ENCODE measurements at regions not wholly inside any gene's neighbourhood (a gene's known extent, or its start where the extent isn't known, plus 50 kb on each side); places are given as distances from the start of the nearest gene placed in this dataset.

GRCh38 chr2:238597638-238598528, 171.2 kb downstream of the ASB1 start:
- no peak for TF ChIP-seq POLR2AphosphoS5 (IDR thresholded peaks at IDR 0.05)
- no peak for TF ChIP-seq EP300 (IDR thresholded peaks at IDR 0.05)

All from esophagus muscularis mucosa (tissue), 3 donors.